Suprapubic skin (tissue), 3 donors: ENCODE measurements at regions not wholly inside any gene's neighbourhood (a gene's known extent, or its start where the extent isn't known, plus 50 kb on each side); places are given as distances from the start of the nearest gene placed in this dataset.

ENCODE experiments used
- CTCF ChIP-seq, 2 donors: fragments of 200-600 bp in 1 of 2; fragments of 450-650 bp in 1 of 2; sonication (generic) in 1 of 2; IDR thresholded peaks; one replicate each; pipeline ENCODE4 v1.5.1; 2016 to 2019; ENCODE audit warnings: antibody characterized with exemption in 2 of 2, mild to moderate bottlenecking in 1 of 2, moderate library complexity in 1 of 2
- EP300 ChIP-seq: sonication (generic); formaldehyde crosslinking; IDR thresholded peaks from one replicate; pipeline ENCODE4 v1.6.1; 2017; ENCODE audit warnings: antibody characterized with exemption
- POLR2A ChIP-seq, 2 donors: fragments of 450-650 bp; IDR thresholded peaks; one replicate each; pipeline ENCODE4 v1.6.1; 2017; ENCODE audit warnings: antibody characterized with exemption in 2 of 2, mild to moderate bottlenecking in 2 of 2, moderate library complexity in 2 of 2

GRCh38 chr18:27789406-27789805 lies 387.5 kb downstream of the CDH2 start:
- TF ChIP-seq CTCF (IDR thresholded peaks at IDR 0.05) (no peak), POLR2A (IDR thresholded peaks at IDR 0.05) (no peak), EP300 (no peak)
